ENCODE measurements at regions not wholly inside any gene's neighbourhood (a gene's known extent, or its start where the extent isn't known, plus 50 kb on each side); places are given as distances from the start of the nearest gene placed in this dataset.

DNA sequence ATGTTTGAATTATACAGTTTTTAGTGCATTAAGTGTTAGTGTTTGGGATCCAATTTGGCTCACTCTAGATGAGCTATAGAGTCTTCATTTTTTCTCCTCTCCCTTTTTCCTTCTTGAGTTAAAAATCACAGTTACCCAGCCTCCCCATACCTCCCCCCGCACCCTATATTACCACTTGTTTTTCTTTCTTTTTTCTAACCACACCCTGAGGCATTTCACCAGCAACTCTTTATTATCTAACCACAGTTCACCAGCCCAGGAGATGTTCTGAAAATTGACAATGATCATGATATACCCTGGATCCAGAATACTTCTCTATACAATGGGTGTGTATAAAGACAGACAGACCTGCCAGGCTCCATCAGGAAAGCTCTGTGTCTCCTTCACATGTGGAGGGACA, 86.5 kb upstream of the UBL3 start:
- TF ChIP-seq, protein P1, sequence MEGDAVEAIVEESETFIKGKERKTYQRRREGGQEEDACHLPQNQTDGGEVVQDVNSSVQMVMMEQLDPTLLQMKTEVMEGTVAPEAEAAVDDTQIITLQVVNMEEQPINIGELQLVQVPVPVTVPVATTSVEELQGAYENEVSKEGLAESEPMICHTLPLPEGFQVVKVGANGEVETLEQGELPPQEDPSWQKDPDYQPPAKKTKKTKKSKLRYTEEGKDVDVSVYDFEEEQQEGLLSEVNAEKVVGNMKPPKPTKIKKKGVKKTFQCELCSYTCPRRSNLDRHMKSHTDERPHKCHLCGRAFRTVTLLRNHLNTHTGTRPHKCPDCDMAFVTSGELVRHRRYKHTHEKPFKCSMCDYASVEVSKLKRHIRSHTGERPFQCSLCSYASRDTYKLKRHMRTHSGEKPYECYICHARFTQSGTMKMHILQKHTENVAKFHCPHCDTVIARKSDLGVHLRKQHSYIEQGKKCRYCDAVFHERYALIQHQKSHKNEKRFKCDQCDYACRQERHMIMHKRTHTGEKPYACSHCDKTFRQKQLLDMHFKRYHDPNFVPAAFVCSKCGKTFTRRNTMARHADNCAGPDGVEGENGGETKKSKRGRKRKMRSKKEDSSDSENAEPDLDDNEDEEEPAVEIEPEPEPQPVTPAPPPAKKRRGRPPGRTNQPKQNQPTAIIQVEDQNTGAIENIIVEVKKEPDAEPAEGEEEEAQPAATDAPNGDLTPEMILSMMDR (IDR thresholded peaks at IDR 0.05; ENCODE audit: low read depth, low read length, missing input control), result no peak
- TF ChIP-seq HNF4A (conservative IDR thresholded peaks at IDR 0.05), result no peak
- no peak for TF ChIP-seq FOXA2 (IDR thresholded peaks at IDR 0.05)
- no peak for TF ChIP-seq TAF1 (conservative IDR thresholded peaks at IDR 0.05)
- no peak for TF ChIP-seq FOXA1 (IDR thresholded peaks at IDR 0.05)
- no peak for TF ChIP-seq HNF4G (IDR thresholded peaks at IDR 0.05)
- TF ChIP-seq, protein P2, sequence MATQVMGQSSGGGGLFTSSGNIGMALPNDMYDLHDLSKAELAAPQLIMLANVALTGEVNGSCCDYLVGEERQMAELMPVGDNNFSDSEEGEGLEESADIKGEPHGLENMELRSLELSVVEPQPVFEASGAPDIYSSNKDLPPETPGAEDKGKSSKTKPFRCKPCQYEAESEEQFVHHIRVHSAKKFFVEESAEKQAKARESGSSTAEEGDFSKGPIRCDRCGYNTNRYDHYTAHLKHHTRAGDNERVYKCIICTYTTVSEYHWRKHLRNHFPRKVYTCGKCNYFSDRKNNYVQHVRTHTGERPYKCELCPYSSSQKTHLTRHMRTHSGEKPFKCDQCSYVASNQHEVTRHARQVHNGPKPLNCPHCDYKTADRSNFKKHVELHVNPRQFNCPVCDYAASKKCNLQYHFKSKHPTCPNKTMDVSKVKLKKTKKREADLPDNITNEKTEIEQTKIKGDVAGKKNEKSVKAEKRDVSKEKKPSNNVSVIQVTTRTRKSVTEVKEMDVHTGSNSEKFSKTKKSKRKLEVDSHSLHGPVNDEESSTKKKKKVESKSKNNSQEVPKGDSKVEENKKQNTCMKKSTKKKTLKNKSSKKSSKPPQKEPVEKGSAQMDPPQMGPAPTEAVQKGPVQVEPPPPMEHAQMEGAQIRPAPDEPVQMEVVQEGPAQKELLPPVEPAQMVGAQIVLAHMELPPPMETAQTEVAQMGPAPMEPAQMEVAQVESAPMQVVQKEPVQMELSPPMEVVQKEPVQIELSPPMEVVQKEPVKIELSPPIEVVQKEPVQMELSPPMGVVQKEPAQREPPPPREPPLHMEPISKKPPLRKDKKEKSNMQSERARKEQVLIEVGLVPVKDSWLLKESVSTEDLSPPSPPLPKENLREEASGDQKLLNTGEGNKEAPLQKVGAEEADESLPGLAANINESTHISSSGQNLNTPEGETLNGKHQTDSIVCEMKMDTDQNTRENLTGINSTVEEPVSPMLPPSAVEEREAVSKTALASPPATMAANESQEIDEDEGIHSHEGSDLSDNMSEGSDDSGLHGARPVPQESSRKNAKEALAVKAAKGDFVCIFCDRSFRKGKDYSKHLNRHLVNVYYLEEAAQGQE (IDR thresholded peaks at IDR 0.05), result no peak
- TF ChIP-seq YY1 (IDR thresholded peaks at IDR 0.05), result no peak
- 85% methylated on average over 1 of the region's 1 CpG for WGBS
- Histone ChIP-seq H3K27me3 (ENCODE audit: control insufficient read depth in 4 of 4, insufficient read depth in 4 of 4, low read length in 3 of 4) (no peaks in the 10 kb centered on the region), H3K4me3 (ENCODE audit: low read depth in 1 of 3, low read length in 3 of 3) (no peak overlapping the region), H3K36me3 (ENCODE audit: control insufficient read depth in 4 of 4, insufficient read depth in 3 of 4, low read depth in 1 of 4, low read length in 3 of 4) (no peaks in the 10 kb centered on the region), H3K9me3 (ENCODE audit: control insufficient read depth in 4 of 4, low read length in 3 of 4) (no peaks in the 10 kb centered on the region), H3K9ac (ENCODE audit: low read depth in 1 of 2, low read length in 2 of 2) (no peak overlapping the region), H3K4me1 (ENCODE audit: control insufficient read depth in 4 of 4, insufficient read depth in 4 of 4, low read length in 3 of 4) (peaks cover 0 to 11% (median 7%) of the 10 kb centered on the region in 4 donors), H3K27ac (ENCODE audit: low read depth in 1 of 2, low read length in 2 of 2) (no peak overlapping the region)
- no peak for DNase-seq (ENCODE audit: low spot score)

DNA sequence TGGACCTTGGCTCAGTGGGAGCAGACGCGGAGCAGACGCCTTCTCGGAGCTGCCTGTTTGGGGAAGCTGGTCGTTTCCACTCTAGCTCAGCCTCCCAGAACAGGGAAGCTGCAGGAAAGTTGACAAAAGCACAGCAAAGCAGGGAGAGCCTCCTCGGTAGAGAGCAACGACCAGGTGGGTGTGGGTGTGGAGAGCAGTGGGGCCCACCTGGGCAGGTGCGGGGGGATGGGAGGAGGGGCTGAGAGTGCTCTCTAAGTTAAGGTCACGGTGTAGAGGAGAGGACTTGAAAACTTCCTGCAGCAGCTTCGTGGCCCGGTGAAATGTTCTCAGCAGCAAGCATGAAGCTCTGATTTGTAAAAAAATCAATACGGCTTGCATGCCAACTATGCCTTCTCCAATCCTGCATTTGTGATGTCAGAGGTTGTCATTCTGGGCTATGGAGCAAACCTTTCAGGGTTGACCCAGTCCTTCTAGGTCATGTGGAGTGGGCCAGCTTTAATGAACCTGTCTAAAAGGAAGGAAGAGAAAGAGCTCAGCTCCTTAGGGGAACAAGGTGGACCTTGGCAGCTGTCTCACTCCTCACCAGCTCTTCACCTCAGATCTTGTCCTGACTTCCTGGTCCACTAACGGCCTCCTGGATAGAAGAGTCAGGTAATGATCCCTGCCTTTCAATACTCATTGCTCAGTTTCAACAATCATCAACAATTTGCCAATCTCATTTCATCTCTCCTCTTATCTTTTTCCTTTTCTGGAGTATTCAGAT, 85.8 kb upstream of the UBL3 start:
- peaks cover 0 to 11% (median 7%) of the 10 kb centered on the region in 4 donors for H3K4me1 ChIP-seq (ENCODE audit: control insufficient read depth in 4 of 4, insufficient read depth in 4 of 4, low read length in 3 of 4)
- H3K27me3 ChIP-seq (ENCODE audit: control insufficient read depth in 4 of 4, insufficient read depth in 4 of 4, low read length in 3 of 4), result no peaks in the 10 kb centered on the region
- DNase-seq (ENCODE audit: low spot score), result no peak
- no peaks in the 10 kb centered on the region for H3K9me3 ChIP-seq (ENCODE audit: control insufficient read depth in 4 of 4, low read length in 3 of 4)
- no peak overlapping the region for H3K4me3 ChIP-seq (ENCODE audit: low read depth in 1 of 3, low read length in 3 of 3)
- 27% methylated on average over 13 of the region's 13 CpGs for WGBS
- TF ChIP-seq SP1 (IDR thresholded peaks at IDR 0.05) (peak; percentile 56), GABPA (IDR thresholded peaks at IDR 0.05 in 1 of 2, conservative IDR thresholded peaks at IDR 0.05 in 1 of 2) (no peak), FOXA2 (IDR thresholded peaks at IDR 0.05) (no peak), JUND (IDR thresholded peaks at IDR 0.05) (no peak), RAD21 (IDR thresholded peaks at IDR 0.05) (peak in 1 of 2 donors; percentile 51), HNF4A (conservative IDR thresholded peaks at IDR 0.05) (peak; percentile 22 to 31), HNF4G (IDR thresholded peaks at IDR 0.05) (no peak), RXRA (IDR thresholded peaks at IDR 0.05) (peak; percentile 52 to 73), FOXA1 (IDR thresholded peaks at IDR 0.05) (no peak)
- TF ChIP-seq, protein P2 (IDR thresholded peaks at IDR 0.05), result no peak
- TF ChIP-seq, protein P1 (IDR thresholded peaks at IDR 0.05; ENCODE audit: low read depth, low read length, missing input control), result no peak
- TF ChIP-seq, protein P3, sequence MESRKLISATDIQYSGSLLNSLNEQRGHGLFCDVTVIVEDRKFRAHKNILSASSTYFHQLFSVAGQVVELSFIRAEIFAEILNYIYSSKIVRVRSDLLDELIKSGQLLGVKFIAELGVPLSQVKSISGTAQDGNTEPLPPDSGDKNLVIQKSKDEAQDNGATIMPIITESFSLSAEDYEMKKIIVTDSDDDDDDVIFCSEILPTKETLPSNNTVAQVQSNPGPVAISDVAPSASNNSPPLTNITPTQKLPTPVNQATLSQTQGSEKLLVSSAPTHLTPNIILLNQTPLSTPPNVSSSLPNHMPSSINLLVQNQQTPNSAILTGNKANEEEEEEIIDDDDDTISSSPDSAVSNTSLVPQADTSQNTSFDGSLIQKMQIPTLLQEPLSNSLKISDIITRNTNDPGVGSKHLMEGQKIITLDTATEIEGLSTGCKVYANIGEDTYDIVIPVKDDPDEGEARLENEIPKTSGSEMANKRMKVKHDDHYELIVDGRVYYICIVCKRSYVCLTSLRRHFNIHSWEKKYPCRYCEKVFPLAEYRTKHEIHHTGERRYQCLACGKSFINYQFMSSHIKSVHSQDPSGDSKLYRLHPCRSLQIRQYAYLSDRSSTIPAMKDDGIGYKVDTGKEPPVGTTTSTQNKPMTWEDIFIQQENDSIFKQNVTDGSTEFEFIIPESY (IDR thresholded peaks at IDR 0.05), result no peak
- TF ChIP-seq, protein P4, sequence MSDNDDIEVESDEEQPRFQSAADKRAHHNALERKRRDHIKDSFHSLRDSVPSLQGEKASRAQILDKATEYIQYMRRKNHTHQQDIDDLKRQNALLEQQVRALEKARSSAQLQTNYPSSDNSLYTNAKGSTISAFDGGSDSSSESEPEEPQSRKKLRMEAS (IDR thresholded peaks at IDR 0.05), result no peak
- no peaks in the 10 kb centered on the region for H3K36me3 ChIP-seq (ENCODE audit: control insufficient read depth in 4 of 4, insufficient read depth in 3 of 4, low read depth in 1 of 4, low read length in 3 of 4)
- no peak overlapping the region for H3K27ac ChIP-seq (ENCODE audit: low read depth in 1 of 2, low read length in 2 of 2)
- H3K9ac ChIP-seq (ENCODE audit: low read depth in 1 of 2, low read length in 2 of 2), result no peak overlapping the region

Measured in liver (tissue), 8 donors.